NT2/D1 (cell line): ENCODE measurements at regions not wholly inside any gene's neighbourhood (a gene's known extent, or its start where the extent isn't known, plus 50 kb on each side); places are given as distances from the start of the nearest gene placed in this dataset.
A peak's percentile ranks its signal among the peaks of the same experiment; 100 is the strongest.

Experiments used
- DNase-seq: peaks from one replicate; pipeline ENCODE4 v3.0.0-alpha.2; 2011; ENCODE audit warnings: low read depth, low spot score
- H3K27me3 ChIP-seq: 2 replicates; pipeline ENCODE4 v1.6.0; 2011; ENCODE audit warnings: mild to moderate bottlenecking; ENCODE audit not compliant: insufficient read length, insufficient read depth
- H3K36me3 ChIP-seq: 2 replicates; pipeline ENCODE4 v1.6.1; 2011; ENCODE audit warnings: mild to moderate bottlenecking, low read length, mixed read lengths; ENCODE audit not compliant: insufficient read depth, insufficient read length
- H3K4me1 ChIP-seq: 2 replicates; pipeline ENCODE4 v1.5.1; 2011; ENCODE audit not compliant: insufficient read depth, insufficient read length
- H3K4me3 ChIP-seq: 2 replicates; pipeline ENCODE4 v1.5.1; 2011; ENCODE audit warnings: low read depth; ENCODE audit not compliant: insufficient read length
- H3K9ac ChIP-seq: 2 replicates; pipeline ENCODE4 v1.6.0; 2011; ENCODE audit warnings: low read depth; ENCODE audit not compliant: insufficient read length
- H3K9me3 ChIP-seq: 2 replicates; pipeline ENCODE4 v1.5.1; 2011; ENCODE audit warnings: mild to moderate bottlenecking, low read length; ENCODE audit not compliant: insufficient read depth
- SUZ12 ChIP-seq: IDR thresholded peaks from 2 replicates; pipeline ENCODE4 v1.6.1; 2011; ENCODE audit not compliant: insufficient read length, insufficient read depth; ENCODE audit errors: extremely low read depth
- YY1 ChIP-seq: IDR thresholded peaks from 2 replicates; pipeline ENCODE4 v1.6.1; 2011; ENCODE audit not compliant: insufficient read length, insufficient read depth
- ZNF274 ChIP-seq: IDR thresholded peaks from 2 replicates; pipeline ENCODE4 v1.6.1; 2011; ENCODE audit warnings: mild to moderate bottlenecking, low read depth, low read length

GRCh38 chr12:28866296-28866695 lies 282.8 kb upstream of the FAR2 start:
- H3K9me3 ChIP-seq = no peaks in the 10 kb centered on the region
- DNase-seq = no peak
- no peak for TF ChIP-seq YY1
- TF ChIP-seq SUZ12 = no peak
- TF ChIP-seq ZNF274 = no peak
- no peaks in the 10 kb centered on the region for H3K4me1 ChIP-seq
- no peaks in the 10 kb centered on the region for H3K36me3 ChIP-seq
- H3K4me3 ChIP-seq = no peak overlapping the region
- no peak overlapping the region for H3K9ac ChIP-seq
- H3K27me3 ChIP-seq = no peaks in the 10 kb centered on the region

GRCh38 chr12:28866715-28867503 lies 282.2 kb upstream of the FAR2 start:
- TF ChIP-seq SUZ12 (no peak), YY1 (no peak), ZNF274 (no peak)
- Histone ChIP-seq H3K27me3 (no peaks in the 10 kb centered on the region), H3K4me3 (no peak overlapping the region)

DNA sequence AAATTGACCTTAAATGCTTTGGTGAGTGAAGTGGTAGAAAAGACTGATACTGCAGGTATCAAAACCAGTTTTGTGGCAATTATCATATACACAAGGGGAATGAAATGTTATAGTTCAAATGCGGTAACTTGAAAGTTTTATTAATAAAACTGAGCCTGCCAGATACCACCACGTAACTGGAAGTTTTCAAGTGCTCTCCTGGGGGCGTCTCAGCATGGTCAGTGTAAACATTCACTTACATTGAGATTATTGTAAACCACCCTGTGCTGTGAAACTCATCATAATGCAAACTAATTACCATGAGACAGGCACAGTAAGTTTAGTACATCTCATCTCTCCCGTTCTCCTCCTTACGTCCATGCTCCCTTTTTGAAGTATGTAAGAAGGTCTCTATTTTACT lies 280.7 kb upstream of the FAR2 start:
- no peak for TF ChIP-seq SUZ12
- TF ChIP-seq YY1 = no peak
- TF ChIP-seq ZNF274 = no peak
- H3K27me3 ChIP-seq = no peaks in the 10 kb centered on the region
- H3K36me3 ChIP-seq = no peaks in the 10 kb centered on the region
- no peak overlapping the region for H3K9ac ChIP-seq
- no peaks in the 10 kb centered on the region for H3K4me1 ChIP-seq
- H3K9me3 ChIP-seq = no peaks in the 10 kb centered on the region
- H3K4me3 ChIP-seq = no peak overlapping the region
- DNase-seq = no peak

More at GRCh38 chr12:28866715-28867503, 282.2 kb upstream of the FAR2 start:
- no peak for DNase-seq
- Histone ChIP-seq H3K36me3 (no peaks in the 10 kb centered on the region), H3K9ac (no peak overlapping the region), H3K4me1 (no peaks in the 10 kb centered on the region), H3K9me3 (no peaks in the 10 kb centered on the region)

GRCh38 chr12:28869197-28869596 lies 279.9 kb upstream of the FAR2 start:
- Histone ChIP-seq H3K36me3 (no peaks in the 10 kb centered on the region), H3K9ac (no peak overlapping the region), H3K4me1 (no peaks in the 10 kb centered on the region), H3K9me3 (no peaks in the 10 kb centered on the region), H3K27me3 (no peaks in the 10 kb centered on the region), H3K4me3 (no peak overlapping the region)
- DNase-seq = no peak
- no peak for TF ChIP-seq ZNF274
- no peak for TF ChIP-seq YY1
- no peak for TF ChIP-seq SUZ12

GRCh38 chr12:28870839-28871440 lies 278.1 kb upstream of the FAR2 start:
- no peak for TF ChIP-seq SUZ12
- no peak for TF ChIP-seq ZNF274
- TF ChIP-seq YY1 = no peak
- no peak for DNase-seq

GRCh38 chr12:28872654-28873268 lies 276.3 kb upstream of the FAR2 start:
- TF ChIP-seq SUZ12 = no peak
- TF ChIP-seq ZNF274 = no peak
- no peak for TF ChIP-seq YY1
- Histone ChIP-seq H3K27me3 (no peaks in the 10 kb centered on the region), H3K4me3 (no peak overlapping the region), H3K4me1 (no peaks in the 10 kb centered on the region), H3K9me3 (no peaks in the 10 kb centered on the region), H3K9ac (no peak overlapping the region), H3K36me3 (no peaks in the 10 kb centered on the region)
- DNase-seq = peak; percentile 90

More at GRCh38 chr12:28870839-28871440, 278.1 kb upstream of the FAR2 start:
- Histone ChIP-seq H3K4me1 (no peaks in the 10 kb centered on the region), H3K9me3 (no peaks in the 10 kb centered on the region), H3K27me3 (no peaks in the 10 kb centered on the region), H3K9ac (no peak overlapping the region), H3K36me3 (no peaks in the 10 kb centered on the region), H3K4me3 (no peak overlapping the region)

DNA sequence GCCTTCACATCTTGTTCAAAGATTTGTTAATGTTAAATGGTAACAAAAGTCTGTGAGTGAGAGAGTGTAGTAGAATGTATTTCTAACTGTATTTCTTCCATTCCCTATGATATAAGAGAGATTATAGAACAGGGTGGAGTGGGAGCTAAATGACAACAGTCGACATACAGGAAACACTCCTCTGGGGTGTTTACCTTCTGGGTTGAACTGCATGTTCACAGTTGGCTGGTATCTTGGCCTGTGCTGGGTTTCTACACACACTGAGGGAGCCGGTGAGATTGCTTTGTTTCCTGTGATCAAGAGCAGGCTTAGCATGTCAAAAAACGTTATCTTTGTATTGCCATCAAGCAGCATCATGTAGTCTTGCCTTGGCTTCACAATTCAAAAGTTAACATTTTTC lies 274.3 kb upstream of the FAR2 start:
- H3K4me1 ChIP-seq = no peaks in the 10 kb centered on the region
- no peak overlapping the region for H3K9ac ChIP-seq
- DNase-seq = no peak
- H3K9me3 ChIP-seq = no peaks in the 10 kb centered on the region
- H3K36me3 ChIP-seq = no peaks in the 10 kb centered on the region
- no peak overlapping the region for H3K4me3 ChIP-seq
- no peaks in the 10 kb centered on the region for H3K27me3 ChIP-seq
- no peak for TF ChIP-seq YY1
- TF ChIP-seq SUZ12 = no peak
- no peak for TF ChIP-seq ZNF274
